ENCODE measurements at regions not wholly inside any gene's neighbourhood (a gene's known extent, or its start where the extent isn't known, plus 50 kb on each side); places are given as distances from the start of the nearest gene placed in this dataset.

- DNase-seq = no peak
These were observed 278.8 kb upstream of the PLXNA2 start for GRCh38 chr1:208523007-208523406.

- DNase-seq = no peak
These were observed 280.2 kb upstream of the PLXNA2 start for GRCh38 chr1:208524376-208524775.

- DNase-seq = no peak
These were observed 280.7 kb upstream of the PLXNA2 start for GRCh38 chr1:208524925-208525324.

- DNase-seq = no peak
These were observed 281.2 kb upstream of the PLXNA2 start for GRCh38 chr1:208525417-208525816.

- DNase-seq = no peak
These were observed 282.5 kb upstream of the PLXNA2 start for GRCh38 chr1:208526613-208527125.

GRCh38 chr1:208527156-208527555 lies 283.0 kb upstream of the PLXNA2 start:
- no peak for DNase-seq

- no peak for DNase-seq
These were observed 284.5 kb upstream of the PLXNA2 start for GRCh38 chr1:208528578-208529240.

GRCh38 chr1:208531003-208531750 lies 287.0 kb upstream of the PLXNA2 start:
- DNase-seq = no peak

GRCh38 chr1:208533746-208534598 lies 289.8 kb upstream of the PLXNA2 start:
- DNase-seq = no peak

- no peak for DNase-seq
These were observed 290.4 kb upstream of the PLXNA2 start for GRCh38 chr1:208534599-208534897.

GRCh38 chr1:208534979-208535378 lies 290.8 kb upstream of the PLXNA2 start:
- DNase-seq = no peak

- DNase-seq = no peak
These were observed 291.3 kb upstream of the PLXNA2 start for GRCh38 chr1:208535511-208535910.

- no peak for DNase-seq
These were observed 292.0 kb upstream of the PLXNA2 start for GRCh38 chr1:208536212-208536611.

- no peak for DNase-seq
These were observed 293.0 kb upstream of the PLXNA2 start for GRCh38 chr1:208537198-208537597.

GRCh38 chr1:208538078-208538477 lies 293.9 kb upstream of the PLXNA2 start:
- no peak for DNase-seq

- DNase-seq = no peak
These were observed 294.4 kb upstream of the PLXNA2 start for GRCh38 chr1:208538587-208538986.

- DNase-seq = no peak
These were observed 296.5 kb upstream of the PLXNA2 start for GRCh38 chr1:208540724-208541123.

GRCh38 chr1:208541225-208541855 lies 297.2 kb upstream of the PLXNA2 start:
- DNase-seq = no peak

- no peak for DNase-seq
These were observed 298.1 kb upstream of the PLXNA2 start for GRCh38 chr1:208542309-208542708.

GRCh38 chr1:208544053-208544452 lies 299.9 kb upstream of the PLXNA2 start:
- DNase-seq = no peak

- DNase-seq = no peak
These were observed 300.6 kb upstream of the PLXNA2 start for GRCh38 chr1:208544794-208545193.

GRCh38 chr1:208551024-208551423 lies 306.8 kb upstream of the PLXNA2 start:
- DNase-seq = no peak

GRCh38 chr1:208551633-208552320 lies 307.6 kb upstream of the PLXNA2 start:
- DNase-seq = no peak
